ENCODE measurements at regions not wholly inside any gene's neighbourhood (a gene's known extent, or its start where the extent isn't known, plus 50 kb on each side); places are given as distances from the start of the nearest gene placed in this dataset.

DNA sequence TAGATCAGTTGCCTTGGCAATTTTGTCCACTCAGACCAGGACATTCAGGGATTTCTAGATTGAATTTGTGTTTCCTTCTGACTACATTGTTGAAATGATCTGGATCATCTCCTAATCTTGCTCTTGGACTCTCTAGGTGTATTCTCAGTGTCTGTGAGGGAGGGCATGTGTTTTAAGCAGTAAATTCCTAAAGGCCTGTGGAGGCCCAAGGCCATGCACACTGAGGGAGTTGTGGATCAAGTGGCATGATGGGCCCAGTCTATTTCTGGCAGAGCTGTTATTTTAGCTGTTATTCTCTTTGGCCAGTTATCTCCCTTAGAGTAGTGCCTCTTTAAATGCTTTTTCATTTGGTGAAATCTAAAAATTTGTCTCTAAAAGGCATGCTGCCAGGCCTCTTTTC, 144.9 kb downstream of the RPIA start:
- Histone ChIP-seq H3K4me1 (ENCODE audit: control insufficient read depth in 1 of 2, insufficient read depth in 2 of 2, low read length in 2 of 2) (no peaks in the 10 kb centered on the region), H3K27me3 (ENCODE audit: insufficient read depth, low read length) (peaks cover 20% of the 10 kb centered on the region), H3K4me3 (replicated peaks in 1 of 2; ENCODE audit: low read depth in 1 of 2, low read length in 2 of 2) (no peak overlapping the region), H3K9ac (ENCODE audit: low read length) (no peak overlapping the region), H4K20me1 (ENCODE audit: insufficient read depth) (no peaks in the 10 kb centered on the region), H3K4me2 (ENCODE audit: low read length) (no peak overlapping the region), H3K79me2 (ENCODE audit: insufficient read depth, low read length) (no peaks in the 10 kb centered on the region), H3K27ac (ENCODE audit: low read depth, low read length) (no peak overlapping the region), H3K9me3 (ENCODE audit: control insufficient read depth in 1 of 2, insufficient read depth in 1 of 2, low read depth in 1 of 2, low read length in 2 of 2) (no peaks in the 10 kb centered on the region), H2AFZ (ENCODE audit: low read depth, low read length, poor library complexity, severe bottlenecking) (no peak overlapping the region), H3K36me3 (ENCODE audit: control insufficient read depth in 1 of 2, insufficient read depth in 2 of 2, low read length in 2 of 2) (no peaks in the 10 kb centered on the region), H3K9me2 (ENCODE audit: insufficient read depth) (no peaks in the 10 kb centered on the region)
- TF ChIP-seq FOSL1 (IDR thresholded peaks at IDR 0.05; ENCODE audit: low read depth), result no peak
- no peak for TF ChIP-seq RAD21 (IDR thresholded peaks at IDR 0.05; ENCODE audit: low read depth)
- TF ChIP-seq POLR2AphosphoS5 (IDR thresholded peaks at IDR 0.05; ENCODE audit: low read depth, low read length), result no peak
- no peak for TF ChIP-seq MAX (IDR thresholded peaks at IDR 0.05)
- TF ChIP-seq, protein P1, sequence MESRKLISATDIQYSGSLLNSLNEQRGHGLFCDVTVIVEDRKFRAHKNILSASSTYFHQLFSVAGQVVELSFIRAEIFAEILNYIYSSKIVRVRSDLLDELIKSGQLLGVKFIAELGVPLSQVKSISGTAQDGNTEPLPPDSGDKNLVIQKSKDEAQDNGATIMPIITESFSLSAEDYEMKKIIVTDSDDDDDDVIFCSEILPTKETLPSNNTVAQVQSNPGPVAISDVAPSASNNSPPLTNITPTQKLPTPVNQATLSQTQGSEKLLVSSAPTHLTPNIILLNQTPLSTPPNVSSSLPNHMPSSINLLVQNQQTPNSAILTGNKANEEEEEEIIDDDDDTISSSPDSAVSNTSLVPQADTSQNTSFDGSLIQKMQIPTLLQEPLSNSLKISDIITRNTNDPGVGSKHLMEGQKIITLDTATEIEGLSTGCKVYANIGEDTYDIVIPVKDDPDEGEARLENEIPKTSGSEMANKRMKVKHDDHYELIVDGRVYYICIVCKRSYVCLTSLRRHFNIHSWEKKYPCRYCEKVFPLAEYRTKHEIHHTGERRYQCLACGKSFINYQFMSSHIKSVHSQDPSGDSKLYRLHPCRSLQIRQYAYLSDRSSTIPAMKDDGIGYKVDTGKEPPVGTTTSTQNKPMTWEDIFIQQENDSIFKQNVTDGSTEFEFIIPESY (IDR thresholded peaks at IDR 0.05; ENCODE audit: extremely low read depth, insufficient replicate concordance, low read length), result no peak
- no peak for TF ChIP-seq EZH2 (IDR thresholded peaks at IDR 0.05)
- TF ChIP-seq EZH2phosphoT487 (IDR thresholded peaks at IDR 0.05; ENCODE audit: borderline replicate concordance), result no peak
- TF ChIP-seq YY1 (IDR thresholded peaks at IDR 0.05; ENCODE audit: extremely low read depth, insufficient replicate concordance, low read depth, low read length), result no peak
- TF ChIP-seq ELF1 (IDR thresholded peaks at IDR 0.05; ENCODE audit: borderline replicate concordance, low read depth), result no peak
- no peak for TF ChIP-seq CEBPB (IDR thresholded peaks at IDR 0.05; ENCODE audit: low read depth)
- no peak for TF ChIP-seq ZNF274 (IDR thresholded peaks at IDR 0.05; ENCODE audit: low read depth, low read length)
- no peak for TF ChIP-seq EGR1 (IDR thresholded peaks at IDR 0.05; ENCODE audit: low read depth)
- no peak for TF ChIP-seq TCF7L2 (IDR thresholded peaks at IDR 0.05; ENCODE audit: borderline replicate concordance, extremely low read depth, insufficient read depth, insufficient read length)
- TF ChIP-seq SRF (IDR thresholded peaks at IDR 0.05; ENCODE audit: low read depth), result no peak
- BruUV-seq (replicated peaks), result no TSS peak
- intact Hi-C loops (cut with micrococcal nuclease), result no loop called here
- no peak for DNase-seq (ENCODE audit: low read depth, low spot score)
- ChIA-PET RAD21 (ENCODE audit: low non-redundant PET in 1 of 2, low total read pairs in 2 of 2, uncharacterized antibody in 2 of 2, unreplicated experiment in 2 of 2) (no interaction called here), CTCF (interaction anchor here (0.7 kb wide), 1 partner anchor 104 kb away, joined by 4 read pairs; no protein-coding TSS in a partner anchor), POLR2A (no interaction called here)
- no peak for ATAC-seq

Data from HCT116 (cell line).